Epithelial cell of esophagus (primary cell): ENCODE measurements at regions not wholly inside any gene's neighbourhood (a gene's known extent, or its start where the extent isn't known, plus 50 kb on each side); places are given as distances from the start of the nearest gene placed in this dataset.
"Not testable (repeated sequence)": the region's sequence is repeated elsewhere in the genome, so short reads cannot be mapped to it uniquely, and the experiment has no call there.

Experiments used
- DNase-seq: peaks from one replicate; pipeline ENCODE4 v3.0.0; 2010; ENCODE audit warnings: low read depth
- H3K4me3 ChIP-seq: 2 replicates; pipeline ENCODE4 v1.5.1; 2011; ENCODE audit warnings: mild to moderate bottlenecking, low read length, control low read depth
- CTCF ChIP-seq: IDR thresholded peaks from 2 replicates; pipeline ENCODE4 v1.5.1; 2011; ENCODE audit warnings: low read depth, mild to moderate bottlenecking, low read length, control low read depth, inconsistent platforms; ENCODE audit not compliant: insufficient read depth; ENCODE audit errors: missing control alignments

GRCh38 chrX:5674036-5674435 is 554.6 kb downstream of the NLGN4X start:
- H3K4me3 ChIP-seq: no peak overlapping the region
- TF ChIP-seq CTCF: no peak
- no peak for DNase-seq

DNA sequence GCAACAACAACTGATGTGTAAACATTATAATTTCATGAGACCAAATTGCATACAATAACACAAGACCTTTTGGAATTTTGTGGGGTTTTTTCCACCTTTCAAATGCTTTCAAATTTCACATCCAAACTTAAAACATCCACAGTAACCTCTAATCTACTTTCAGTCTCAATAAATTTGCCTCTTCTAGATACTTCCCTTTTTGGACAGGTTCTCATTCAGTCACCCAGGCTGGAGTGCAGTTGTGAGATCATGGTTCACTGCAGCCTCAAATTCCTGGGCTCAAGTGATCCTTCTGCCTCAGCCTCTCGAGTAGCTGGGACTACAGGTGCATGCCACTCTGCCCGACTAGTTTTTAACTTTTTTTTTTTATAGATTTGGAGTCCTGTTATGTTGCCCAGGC is 556.6 kb downstream of the NLGN4X start:
- DNase-seq: no peak
- H3K4me3 ChIP-seq: no peak overlapping the region
- no peak for TF ChIP-seq CTCF

DNA sequence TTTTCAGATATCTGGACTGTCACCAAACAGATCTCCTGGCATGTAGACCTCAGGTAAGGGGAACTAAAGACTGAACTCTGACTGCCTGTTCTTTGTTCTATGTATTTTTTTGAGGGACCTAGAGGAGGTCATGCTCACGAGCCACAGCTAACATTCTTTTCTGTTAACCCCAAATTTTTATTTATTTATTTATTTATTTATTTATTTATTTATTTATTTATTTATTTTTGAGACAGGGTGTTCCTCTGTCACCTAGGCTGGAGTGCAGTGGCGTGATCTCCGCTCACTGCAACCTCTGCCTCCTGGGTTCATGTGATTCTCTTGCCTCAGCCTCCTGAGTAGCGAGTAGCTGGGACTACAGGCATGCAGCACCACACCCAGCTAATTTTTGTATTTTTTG is 562.0 kb downstream of the NLGN4X start:
- not testable (repeated sequence) for H3K4me3 ChIP-seq, DNase-seq

- no peak for DNase-seq
- no peak overlapping the region for H3K4me3 ChIP-seq
These were observed 572.1 kb downstream of the NLGN4X start for GRCh38 chrX:5656544-5656943.

GRCh38 chrX:5650904-5651303 is 577.8 kb downstream of the NLGN4X start:
- no peak overlapping the region for H3K4me3 ChIP-seq
- no peak for DNase-seq
- TF ChIP-seq CTCF: no peak

More at GRCh38 chrX:5656544-5656943, 572.1 kb downstream of the NLGN4X start:
- no peak for TF ChIP-seq CTCF

- no peak overlapping the region for H3K4me3 ChIP-seq
- TF ChIP-seq CTCF: no peak
- no peak for DNase-seq
These were observed 579.6 kb downstream of the NLGN4X start for GRCh38 chrX:5648941-5649568.

DNA sequence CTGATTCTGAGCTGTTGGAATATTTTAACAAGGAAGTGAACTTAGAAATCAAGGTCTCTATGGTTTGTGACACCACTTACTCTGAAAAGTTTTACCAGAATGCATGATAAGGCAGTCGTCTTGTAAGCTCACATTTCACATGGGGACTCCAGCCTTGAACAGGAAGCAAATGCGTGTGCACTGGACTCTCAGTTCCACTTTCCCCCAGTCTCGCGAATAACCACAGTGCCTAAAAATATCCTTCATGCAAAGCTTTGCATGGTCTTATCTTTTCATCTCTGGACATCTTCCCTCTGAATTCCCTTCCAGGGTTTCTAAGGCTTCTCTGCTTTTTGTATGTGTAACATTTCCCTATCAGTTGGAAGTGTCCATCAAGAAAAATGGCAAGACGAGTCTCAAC is 581.8 kb downstream of the NLGN4X start:
- TF ChIP-seq CTCF: no peak
- DNase-seq: no peak
- H3K4me3 ChIP-seq: no peak overlapping the region
